DMS 273 treated with DMSO at 0.1 percent for 48 hours (cell line): ENCODE measurements at regions not wholly inside any gene's neighbourhood (a gene's known extent, or its start where the extent isn't known, plus 50 kb on each side); places are given as distances from the start of the nearest gene placed in this dataset.
"Not testable (repeated sequence)": the region's sequence is repeated elsewhere in the genome, so short reads cannot be mapped to it uniquely, and the experiment has no call there.

Source experiments
- DNase-seq: peaks from one replicate; lab custom pipeline; 2025; lab: John Stamatoyannopoulos, UW

DNA sequence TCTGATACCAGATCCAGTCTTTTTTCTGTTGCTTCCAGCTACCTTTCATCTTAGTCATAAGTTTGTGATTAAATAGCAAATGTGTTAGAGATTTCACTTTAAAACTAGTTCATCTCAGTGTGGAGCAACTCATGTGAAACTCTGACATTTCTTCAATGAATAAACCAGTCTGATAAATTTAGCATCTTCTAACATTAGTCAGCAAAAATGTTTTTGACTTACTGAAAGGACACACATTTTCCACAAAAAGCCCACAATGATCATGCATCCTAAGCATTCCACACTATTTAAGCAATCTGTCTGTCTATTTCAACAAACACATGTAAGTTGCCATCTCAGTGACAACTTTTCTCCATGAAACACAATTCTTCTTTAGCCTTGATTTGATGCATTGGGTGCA lies 222.2 kb upstream of the SLC35B3 start:
- DNase-seq: no peak

DNA sequence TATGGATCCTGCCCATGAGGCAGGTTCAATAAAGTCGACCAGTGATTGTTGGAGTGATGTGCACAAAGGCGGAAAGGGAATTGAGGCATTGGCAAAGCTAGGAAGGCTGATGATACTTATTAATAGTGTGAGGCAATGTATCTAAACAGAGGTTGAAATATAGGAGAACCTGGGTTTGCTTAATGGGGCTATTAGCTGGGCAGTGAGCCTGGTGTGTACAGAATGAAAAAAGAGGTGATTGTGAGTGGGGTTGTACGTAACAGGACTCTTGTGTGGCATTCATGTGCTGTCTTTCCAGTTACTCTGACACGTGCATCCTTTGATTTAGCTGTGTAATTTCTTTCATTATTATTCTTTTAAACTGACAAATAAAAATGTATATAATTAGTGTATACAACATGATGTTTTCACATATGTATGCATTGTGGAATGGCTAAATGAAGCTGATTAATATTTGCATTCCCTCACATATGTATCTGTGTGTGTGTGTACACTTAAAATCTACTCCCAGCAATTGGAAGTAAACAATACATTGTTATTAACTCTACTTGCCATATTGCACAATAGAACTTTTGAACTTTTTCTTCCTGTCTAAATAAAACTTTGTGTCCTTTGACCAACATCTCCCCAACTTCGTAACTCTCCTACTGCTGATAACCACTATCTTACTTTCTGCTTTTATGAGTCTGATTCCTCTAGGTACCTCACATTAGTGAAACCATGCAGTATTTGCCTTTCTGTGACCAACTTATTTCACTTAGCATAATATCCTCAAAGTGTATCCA lies 220.5 kb upstream of the SLC35B3 start:
- no peak for DNase-seq

DNA sequence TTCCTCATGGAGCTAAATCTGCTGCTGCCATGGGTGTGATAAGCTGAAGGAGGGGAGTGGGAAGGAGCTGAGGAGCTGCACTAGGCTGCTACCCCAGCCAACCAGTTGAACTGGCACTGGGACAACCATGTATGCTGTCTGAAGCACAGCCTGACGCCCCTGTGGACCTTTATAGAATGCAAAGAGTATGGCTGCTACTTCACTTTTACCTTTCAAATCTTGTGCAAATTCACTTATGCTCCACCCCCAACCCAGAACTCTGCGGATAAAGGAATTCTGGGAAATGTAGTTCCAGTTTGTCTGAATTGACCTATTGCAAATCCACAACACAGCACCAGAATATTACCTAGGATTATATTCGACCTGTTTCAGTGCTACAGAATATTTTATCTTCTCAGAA lies 217.4 kb upstream of the SLC35B3 start:
- no peak for DNase-seq

DNA sequence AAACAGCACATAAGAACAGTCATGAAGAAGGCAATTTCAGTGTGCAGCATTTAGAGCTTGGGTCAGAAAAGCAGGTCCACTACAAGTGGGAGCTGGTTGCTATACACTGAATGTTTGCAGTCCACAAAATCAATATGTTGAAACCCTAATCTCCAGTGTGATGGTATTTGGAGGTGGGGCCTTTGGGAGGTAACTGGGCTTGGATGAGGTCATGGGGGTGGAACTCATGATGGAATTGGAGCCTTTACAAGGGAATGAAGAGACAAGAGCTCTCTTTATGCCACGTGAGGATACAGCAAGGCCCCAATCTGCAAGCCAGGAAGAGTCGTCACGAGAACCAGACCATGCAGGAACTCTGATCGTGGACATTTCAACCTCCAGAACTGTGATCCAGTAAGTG lies 216.7 kb upstream of the SLC35B3 start:
- no peak for DNase-seq

DNA sequence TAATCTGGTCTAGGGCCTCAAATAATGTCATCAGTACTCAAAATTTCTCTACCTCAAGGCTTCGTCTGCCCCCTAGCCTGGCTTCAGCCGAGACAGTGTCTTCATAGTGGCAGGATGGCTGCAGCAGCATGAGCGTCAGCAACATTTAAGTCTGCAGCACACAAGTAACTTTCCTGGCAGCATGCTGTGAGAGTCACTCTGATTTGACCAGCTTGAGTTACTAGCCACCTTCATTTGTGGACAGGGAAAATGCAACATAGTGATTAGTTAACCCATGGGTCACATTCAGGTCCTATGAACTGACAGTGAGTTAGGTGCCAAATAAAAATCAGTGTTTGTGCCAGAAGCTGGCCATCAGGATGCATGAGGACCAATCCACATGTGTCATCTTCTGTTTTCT lies 209.9 kb upstream of the SLC35B3 start:
- DNase-seq: no peak

DNA sequence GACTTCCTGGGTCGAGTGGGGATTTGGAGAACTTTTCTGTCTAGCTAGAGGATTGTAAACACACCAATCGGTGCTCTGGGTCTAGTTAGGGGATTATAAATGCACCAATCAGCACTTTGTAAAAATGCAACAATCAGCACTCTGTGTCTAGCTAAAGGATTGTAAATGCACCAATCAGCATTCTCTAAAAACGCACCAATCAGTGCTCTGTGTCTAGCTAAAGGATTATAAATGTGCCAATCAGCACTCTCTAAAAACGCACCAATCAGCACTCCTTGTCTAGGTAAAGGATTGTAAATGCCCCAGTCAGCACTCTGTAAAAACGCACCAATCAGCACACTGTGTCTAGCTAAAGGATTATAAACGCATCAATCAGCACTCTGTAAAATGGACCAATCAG lies 209.0 kb upstream of the SLC35B3 start:
- DNase-seq: no peak

DNA sequence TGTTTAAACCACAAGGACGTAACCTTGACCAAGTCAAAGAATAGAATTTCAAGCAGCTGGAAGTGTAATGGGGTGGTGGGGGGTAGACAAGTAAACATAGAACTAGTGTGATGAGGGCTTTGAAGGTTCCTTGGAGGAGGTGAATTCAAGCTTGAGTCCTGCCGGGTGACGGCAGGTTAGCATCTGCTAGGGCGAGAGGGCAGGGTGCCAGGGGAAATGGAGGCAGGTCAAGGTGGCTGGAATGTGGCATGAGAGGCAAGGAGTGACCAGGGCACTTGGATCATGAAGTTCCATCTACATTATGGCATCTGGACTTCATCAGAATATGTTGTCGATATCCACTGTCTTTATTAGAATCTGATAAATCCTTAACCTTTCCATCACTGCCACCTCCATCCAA lies 207.5 kb upstream of the SLC35B3 start:
- no peak for DNase-seq

DNA sequence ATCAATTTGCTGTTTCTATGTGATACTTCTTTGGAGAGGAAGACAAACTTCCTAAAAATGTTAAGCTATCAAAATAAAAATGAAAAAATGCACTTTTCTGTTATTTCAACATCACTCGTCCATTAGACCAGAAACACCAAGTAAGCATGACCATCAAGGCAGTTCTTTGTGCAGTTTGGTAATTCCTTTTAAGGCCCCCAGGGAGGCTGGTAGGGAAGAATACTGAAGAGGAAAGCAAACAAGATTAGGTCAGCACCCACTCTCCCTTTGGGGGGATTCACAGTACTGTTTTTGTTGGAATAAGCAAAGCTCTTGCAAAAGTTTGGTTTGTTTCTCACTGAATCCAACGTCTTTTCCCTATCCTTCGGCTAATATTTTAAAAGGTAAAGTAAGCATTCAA lies 206.8 kb upstream of the SLC35B3 start:
- no peak for DNase-seq

DNA sequence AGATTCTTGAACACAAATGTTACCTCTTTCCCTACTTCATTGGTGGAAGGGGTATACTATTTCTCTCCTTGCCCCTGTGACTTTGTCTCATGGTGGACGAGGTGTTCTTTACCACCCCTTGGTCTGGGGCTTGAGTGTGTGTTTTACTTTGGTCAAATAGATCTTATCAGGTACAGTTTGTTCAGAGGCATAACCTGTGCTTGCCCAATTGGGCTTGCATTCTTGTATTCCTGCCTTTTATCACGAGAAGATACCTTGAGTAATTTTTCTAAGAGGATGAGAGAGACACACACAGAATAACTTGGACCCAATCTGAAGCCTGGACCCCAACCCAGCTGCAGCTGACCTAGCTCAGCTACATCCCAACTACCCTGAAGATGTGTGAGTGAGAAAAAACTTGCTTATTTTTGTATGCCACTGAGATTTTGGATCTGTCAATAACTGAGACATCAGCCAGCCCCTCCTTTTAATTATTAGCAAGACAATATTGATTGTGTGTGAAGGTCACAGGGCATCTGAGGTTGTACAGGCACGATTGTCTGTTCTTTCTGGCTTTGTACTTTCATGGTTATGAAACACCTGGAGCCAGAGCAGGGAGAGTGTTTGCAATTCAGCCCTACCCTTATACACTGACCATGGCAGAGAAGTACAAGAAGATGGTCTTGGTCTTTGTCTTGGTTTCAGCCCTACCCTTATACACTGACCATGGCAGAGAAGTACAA lies 204.7 kb upstream of the SLC35B3 start:
- DNase-seq: no peak

DNA sequence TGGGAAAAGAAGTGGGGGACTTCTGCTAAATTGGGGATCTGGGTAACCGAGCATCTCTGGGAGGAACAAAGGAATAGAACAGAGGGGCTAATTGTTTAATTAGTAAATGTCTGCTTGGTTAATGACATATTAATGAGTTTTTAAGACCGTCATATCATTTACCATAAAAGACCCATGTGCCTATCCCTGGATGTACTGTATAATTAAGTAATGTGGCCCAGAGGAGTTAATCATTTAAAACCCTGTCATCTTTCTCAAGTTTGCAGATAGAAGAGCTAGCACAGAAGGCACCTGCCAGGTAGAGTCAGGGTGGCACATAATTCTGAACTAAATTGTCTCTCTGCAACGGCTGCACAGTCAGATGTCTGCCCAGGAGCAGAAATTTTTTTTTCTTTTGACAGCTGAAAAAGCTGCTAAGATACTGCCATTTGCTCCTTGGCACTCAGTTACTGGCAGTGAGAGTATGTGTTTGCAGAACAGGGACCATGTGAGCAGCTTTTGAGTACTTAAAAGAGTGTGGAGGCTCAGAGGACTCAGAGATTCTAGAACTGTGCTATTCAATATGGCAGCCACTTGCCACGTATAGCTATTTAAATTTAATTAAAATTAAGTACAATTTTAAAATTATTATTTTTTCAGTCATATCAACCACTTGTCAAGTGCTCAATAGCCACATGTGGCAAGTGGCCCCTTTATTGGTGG lies 202.7 kb upstream of the SLC35B3 start:
- DNase-seq: no peak

DNA sequence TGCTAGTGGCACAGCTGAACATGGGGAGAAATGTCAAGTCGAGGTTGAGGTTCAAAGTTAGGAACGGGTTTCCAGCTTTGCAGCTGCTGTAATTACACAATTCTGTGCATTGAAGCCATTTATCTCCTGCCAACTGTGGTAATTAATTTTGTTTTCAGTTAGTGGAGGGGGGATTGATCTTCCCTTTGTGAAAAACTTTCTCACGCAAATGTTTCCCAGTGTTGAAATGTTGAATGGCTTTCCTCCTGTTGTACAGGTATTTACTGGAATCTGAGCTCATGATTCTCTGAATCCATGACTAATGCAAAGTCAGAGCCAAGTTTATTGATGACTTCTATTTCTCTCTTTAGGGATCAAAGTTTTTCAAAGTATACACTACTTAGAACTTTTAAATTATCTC lies 198.4 kb upstream of the SLC35B3 start:
- no peak for DNase-seq

DNA sequence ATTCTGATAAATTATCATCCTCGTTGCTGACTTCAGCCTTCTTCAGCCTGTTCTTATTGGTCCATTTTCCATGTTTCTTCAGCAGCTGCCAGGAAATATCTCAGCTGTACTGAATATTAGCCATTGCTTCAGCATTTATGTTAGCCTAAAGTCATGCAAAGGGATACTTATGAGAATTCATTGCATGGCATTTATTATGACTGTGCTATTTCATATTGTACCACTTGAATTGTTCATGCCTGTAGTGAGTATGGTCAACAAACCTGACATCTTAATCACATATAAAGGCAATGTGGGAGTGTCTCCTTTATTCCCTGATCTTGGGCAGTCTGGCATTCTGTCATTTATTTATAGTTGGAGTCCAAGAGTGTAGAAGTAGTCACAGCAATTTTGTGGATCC lies 193.4 kb upstream of the SLC35B3 start:
- DNase-seq: no peak

DNA sequence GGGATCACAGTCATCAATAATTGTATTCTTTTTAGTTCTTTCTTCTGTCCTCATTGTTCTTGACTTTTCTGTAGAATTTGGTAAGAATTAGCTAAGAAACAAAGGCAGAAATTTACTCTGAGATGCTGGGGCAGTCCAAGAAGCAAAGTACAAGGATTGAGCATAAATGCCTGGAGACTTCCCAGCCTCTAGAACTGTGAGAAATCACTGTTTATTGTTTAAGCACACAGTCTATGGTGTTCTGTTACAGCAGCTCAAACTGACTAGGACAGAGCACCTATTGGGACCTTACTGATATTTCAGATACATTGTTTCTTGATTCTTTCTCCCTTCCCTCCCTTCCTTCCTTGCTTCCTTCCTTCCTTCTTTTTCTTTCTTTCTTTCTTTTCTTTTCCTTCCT lies 192.7 kb upstream of the SLC35B3 start:
- DNase-seq: no peak

DNA sequence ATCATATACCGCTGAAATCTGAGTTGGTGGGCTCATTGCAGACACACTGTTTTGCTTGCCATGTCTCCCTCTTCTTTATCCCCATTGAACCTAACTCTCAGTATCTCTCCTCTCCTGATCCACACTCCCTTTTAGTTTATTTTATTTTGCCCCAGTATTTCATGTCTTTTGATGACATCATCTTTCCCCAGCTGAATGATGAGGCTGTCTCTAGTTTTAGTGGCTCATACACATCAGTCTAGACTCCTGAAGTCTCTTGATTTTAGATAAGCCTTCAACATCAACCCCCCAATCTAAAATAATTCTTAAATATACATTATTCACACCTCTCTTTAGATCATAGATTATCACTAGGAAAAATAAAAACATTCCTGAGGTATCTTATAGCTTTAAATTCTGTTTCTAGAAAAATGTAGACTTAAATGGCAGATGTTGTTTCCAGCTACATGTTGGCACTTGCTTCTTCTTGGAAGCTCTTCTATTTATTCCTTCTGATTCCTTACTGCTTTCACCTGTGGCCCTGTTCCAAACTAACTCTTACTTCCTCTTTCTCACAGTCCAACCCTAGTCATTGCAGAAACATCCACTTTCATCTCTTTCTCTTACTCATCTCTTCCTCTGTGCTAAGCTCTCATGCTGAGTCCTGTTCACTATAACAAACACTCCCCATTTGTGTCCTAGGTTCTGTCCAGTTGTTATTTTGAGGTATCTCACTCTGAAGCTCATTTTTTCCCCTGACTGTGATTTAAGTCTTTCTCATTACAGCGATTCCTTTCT lies 191.9 kb upstream of the SLC35B3 start:
- DNase-seq: no peak

DNA sequence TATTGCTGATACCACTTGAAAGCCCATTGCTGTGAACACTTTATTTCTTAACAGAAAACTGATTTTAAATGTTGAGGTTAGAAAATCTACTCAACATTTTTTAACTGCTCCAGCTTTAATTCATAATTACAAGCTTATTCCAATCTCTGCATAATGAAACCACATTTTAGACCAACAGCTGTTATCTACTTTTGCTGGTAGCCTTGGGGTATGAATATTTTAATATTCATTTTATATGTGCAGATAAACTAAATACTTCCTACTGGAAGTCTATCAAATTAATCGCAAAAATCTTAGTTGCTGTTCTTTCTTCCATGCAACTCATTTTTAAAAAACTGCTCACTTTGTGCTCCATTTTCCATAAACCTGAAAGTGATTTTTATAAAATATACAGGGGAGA lies 189.3 kb upstream of the SLC35B3 start:
- DNase-seq: no peak

DNA sequence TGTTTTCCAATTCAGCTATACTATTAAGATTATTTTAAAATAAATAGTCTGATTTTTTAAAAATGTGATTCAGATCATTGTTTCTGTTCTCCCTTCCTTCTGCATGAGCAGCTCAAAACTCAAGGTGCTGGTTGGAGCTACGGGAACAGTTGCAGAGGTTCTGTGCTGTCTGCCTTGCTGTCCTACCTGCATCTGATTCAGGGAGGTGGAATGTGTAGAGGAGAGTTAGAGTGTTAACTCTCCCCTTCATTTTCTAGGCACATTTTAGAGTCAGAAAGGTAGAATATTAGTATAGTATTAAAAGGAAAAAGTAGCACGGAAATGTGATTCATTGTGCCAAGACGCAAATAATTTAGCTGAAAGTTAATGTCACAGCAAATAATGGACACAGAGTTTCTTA lies 188.1 kb upstream of the SLC35B3 start:
- no peak for DNase-seq

DNA sequence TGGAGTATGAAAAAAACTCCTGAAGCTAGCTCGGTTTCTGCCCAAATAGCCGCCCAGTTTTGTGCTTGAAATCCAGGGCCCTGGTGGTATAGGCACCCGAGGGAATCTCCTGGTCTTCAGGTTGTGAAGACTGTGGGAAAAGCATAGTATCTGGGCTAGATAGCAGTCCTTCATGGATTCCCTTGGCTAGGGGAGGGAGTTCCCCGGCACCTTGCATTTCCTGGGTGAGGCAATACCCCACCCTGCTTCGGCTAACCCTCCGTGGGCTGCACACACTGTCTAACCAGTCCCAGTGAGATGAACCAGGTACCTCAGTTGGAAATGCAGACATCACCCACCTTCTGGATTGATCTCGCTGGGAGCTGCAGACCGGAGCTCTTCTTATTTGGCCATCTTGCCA lies 184.5 kb upstream of the SLC35B3 start:
- no peak for DNase-seq

DNA sequence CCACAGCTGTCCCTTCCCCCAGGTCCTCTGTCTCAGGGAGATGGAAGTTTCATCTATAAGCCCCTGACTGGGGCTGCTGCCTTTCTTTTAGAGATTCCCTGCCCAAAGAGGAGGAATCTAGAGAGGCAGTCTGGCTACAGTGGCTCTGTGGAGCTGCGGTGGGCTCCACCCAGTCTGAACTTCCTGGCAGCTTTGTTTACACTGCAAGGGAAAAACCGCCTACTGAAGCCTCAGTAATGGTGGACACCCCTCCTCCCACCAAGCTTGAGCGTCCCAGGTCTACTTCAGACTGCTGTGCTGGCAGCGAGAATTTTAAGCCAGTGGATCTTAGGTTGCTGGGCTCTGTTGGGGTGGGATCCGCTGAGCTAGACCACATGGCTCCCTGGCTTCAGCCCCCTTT lies 184.1 kb upstream of the SLC35B3 start:
- not testable (repeated sequence) for DNase-seq

DNA sequence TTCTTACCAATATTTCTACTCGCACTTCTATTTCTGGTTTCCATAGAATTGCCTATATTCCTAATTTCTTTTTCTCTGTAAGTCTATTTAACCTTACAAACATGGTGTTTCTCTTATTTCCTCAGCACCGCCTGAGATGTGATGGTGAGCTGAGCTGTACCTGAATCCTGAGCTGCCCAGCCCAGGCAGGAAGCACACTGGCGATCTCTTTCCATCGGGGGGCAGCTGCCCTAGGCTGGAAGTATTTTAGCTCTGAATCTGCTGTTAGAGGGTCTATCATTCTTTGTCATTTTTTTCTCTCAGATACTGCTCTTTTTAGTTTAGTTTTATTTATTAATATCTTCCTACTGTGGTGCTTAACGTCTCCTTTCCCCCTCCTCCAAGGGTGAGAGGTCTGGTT lies 173.4 kb upstream of the SLC35B3 start:
- DNase-seq: no peak

DNA sequence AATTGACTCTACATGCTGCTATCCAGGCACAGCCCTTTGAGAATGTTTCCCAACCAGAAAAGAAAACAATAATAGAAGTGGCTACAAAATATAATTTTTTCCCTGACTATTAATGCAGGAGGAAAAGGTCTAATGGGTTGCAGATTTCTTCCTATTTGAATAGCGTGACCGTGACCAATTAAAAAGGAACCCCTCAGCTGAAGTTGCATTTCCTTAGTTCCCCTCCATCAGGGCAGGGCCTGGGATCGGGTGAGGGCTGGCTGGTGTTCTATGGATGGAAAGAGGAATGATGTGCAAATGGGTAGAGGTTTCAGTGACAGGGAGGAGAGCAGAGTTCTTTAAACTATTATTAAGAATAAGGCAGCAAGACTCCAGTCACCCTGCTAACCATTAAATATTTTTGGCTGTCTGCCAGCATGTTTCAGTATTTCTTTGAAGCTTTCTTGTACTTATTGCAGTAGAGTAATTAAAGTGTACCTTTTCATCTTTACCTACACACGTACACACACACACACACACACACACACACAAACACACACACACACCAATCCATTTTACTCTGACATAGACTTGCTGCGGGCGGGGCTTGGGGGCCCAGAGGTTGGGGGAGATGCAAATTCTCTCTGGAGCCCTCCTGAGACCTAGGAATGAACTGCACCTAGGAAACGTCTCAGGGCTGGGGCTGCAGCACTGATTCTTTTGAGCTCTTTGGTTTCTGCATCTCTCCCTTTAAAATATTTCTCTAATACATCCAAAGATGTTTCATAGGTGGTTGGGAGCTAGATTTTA lies 154.8 kb upstream of the SLC35B3 start:
- DNase-seq: no peak

DNA sequence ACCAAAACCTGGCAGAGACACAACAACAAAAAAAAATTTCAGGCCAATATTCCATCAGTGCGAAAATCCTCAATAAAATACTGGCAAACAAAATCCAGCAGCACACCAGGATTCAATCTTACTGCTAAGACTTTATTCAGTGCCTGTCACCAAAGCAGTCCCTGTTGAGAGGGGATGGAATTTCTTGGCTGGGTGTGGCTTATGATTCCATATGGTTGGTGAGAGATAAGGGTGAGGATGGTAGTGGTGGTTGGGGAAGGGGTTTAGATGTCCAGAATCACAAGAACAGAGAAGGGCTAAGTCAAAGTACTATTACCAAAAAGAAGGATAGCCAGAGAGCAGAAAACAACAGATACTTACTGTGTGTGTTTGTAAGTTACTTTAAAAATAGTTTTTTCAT lies 152.8 kb upstream of the SLC35B3 start:
- no peak for DNase-seq

DNA sequence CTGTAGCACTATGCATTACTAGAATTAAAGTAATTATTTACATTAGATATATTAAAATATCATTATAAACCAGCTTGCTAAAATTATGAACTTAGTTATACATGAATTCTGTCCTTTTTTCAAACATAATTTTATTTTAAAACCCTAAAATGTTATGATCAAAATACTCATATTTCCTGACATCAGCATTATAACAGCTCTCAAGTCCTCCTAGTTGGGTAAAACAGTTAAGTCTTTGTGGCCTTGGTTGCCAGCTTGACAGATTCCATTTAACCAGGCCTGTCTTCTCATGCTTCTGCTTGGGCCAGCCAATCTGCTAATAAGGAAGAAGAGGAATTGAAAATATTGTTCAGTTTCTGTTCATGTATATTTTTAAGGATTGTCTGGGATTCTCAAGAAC lies 147.9 kb upstream of the SLC35B3 start:
- no peak for DNase-seq
